HG03039 (cell line): ENCODE measurements at regions not wholly inside any gene's neighbourhood (a gene's known extent, or its start where the extent isn't known, plus 50 kb on each side); places are given as distances from the start of the nearest gene placed in this dataset.

Experiments used
- ATAC-seq: cut with Tn5 transposase; IDR thresholded peaks from one replicate; pipeline ENCODE4 v1.9.1; 2021; ENCODE audit warnings: mild to moderate bottlenecking, moderate library complexity; ENCODE audit not compliant: unreplicated experiment

DNA sequence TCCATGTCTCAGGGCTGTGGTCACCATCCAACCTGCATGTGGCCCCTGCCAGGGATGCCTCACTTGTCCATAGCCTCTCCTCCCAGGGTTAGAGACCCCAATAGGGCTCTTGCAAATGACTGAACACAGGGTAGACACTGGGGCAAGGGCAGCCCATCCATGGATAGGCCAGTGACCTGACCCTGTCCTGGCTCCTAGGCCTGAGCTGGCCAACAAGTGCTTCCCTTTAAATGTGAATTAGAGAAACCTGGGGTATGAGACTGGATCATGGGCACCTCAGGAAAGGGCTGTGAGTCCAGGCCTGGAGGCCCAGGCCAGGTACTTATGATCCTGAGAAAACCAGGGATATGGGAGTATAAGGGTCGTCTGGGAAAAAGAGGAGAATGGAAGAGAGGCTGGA, 64.5 kb downstream of the COPS8 start:
- ATAC-seq: no peak

DNA sequence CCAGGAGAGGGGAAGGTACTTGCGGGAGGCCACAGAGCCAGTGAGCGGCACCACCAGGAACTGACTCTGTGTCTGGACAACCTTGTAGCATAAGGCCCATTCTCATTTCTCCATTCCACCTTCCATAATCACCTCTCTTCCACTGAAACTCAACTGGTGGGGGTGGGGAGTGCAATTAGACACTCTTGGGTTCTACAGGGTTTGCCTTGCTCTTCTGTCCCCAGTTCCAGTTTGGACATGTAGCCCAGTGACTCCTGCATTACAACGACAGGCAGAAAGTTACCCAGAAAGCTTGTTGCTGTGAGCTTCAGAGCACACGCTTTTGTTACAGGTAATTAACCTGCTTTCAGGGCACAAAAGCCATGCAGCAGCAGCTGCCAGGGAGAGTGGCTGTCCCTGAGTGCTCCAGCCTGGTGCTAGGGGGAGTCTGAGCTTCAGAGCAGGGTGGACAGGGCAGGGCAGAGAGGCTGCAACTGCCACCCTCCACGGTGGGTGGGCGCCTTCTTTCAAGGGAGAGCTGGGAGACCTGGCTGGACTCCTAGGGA, 65.2 kb downstream of the COPS8 start:
- no peak for ATAC-seq

DNA sequence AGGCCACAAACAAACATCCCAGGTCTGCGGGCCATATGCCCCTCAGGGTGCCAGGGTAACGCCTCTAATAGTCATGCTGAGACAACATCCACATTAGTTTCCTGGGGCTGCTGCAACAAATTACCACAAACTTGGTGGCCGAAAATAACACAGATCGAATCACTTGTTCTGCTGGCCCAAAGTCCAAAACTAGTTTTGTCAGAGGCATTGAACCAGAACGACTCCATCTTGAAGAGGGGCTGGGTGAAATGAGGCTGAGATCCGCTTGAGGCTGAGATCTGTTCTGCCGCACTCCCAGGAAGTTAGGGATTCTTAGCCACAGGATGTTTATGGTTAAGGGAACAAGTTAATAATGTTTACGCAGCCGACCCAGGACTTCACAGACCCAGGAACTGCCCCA, 66.7 kb downstream of the COPS8 start:
- ATAC-seq: no peak

GRCh38 chr2:237153181-237153580, 67.5 kb downstream of the COPS8 start:
- no peak for ATAC-seq

DNA sequence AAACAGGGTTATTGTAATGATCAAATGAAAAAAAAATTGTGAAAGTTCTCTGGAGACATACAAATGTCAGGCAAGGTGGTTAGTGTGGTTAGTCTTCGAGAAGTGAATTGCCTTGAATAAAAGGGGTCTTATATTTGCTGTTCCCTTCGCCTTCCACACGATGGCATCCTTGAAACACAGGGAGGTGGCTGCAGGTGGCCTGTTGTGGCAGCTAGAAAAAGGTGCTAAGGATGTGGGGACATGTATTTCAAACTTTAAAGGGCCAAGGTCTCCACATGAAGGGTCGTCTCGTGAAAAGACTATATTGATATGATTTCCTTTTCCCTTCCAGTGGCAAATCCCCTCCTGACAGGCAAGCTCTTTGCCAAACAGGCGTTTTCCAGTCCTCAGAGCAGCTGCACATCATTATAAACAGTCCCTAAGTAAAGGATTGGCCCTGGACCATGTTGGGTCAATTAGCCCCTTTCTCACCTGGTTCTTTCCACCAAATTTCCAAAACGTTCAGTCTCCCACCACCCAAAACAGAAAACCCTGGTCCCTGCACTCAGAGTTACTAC, 68.5 kb downstream of the COPS8 start:
- no peak for ATAC-seq

- ATAC-seq: no peak
Observed at GRCh38 chr2:237154884-237155851, 69.5 kb downstream of the COPS8 start.

DNA sequence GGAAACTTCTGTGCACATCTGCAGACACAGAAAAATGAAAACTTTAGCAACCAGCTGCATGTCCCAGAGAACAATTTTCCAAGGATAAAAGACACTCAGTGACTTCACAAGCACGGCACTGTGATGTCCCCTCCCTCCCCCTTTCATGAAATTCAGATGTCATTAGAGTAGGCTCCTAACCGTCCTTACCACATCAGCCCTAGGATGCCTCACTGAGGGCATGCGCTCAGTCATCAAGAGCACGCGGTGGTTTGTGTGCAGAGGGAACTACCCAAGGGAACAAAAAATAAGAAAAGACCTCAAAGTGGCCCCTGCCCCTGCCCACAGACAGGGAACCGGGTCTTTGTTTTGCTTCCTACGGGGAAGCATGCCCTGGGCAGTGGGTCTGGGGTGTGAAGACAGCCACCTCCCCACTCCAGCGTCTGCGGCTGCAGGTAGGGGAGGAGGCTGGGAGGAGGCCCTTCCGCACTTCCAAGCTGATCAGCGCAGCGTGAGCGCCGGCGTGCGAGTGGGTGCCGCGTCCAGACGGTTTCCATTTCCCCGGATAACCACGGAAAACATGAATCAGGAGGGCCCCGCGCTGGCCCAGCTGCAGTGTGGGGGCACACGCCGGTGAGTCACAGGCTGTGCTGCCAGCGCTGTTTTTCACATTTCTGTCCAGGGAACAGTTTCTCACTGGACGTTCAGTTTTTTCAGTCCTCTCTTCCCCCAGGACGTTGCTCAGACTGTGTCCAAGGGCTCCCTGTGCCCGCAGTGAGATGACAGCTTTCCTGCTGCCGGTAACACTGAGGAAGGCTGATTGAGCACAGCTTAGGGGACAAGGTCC, 70.6 kb downstream of the COPS8 start:
- ATAC-seq: no peak

GRCh38 chr2:237156857-237157779, 71.4 kb downstream of the COPS8 start:
- no peak for ATAC-seq

- no peak for ATAC-seq
Observed at GRCh38 chr2:237157780-237158102, 72.1 kb downstream of the COPS8 start.

DNA sequence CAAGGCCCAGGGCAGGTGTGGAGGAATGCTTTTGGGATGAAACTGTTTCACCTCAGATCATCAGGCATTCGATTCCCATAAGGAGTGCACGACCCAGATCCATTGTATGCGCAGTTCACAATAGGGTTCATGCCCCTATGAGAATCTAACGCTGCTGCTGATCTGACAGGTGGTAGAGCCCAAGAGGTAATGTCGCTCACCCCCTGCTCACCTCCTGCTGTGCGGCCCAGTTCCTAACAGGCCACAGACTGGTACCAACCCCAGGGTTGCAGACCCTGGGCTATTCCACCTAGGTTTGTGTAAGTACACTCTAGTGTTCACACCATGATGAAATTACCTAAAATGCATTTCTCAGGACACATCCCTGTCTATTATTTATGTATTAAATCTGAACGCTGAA, 72.5 kb downstream of the COPS8 start:
- no peak for ATAC-seq

DNA sequence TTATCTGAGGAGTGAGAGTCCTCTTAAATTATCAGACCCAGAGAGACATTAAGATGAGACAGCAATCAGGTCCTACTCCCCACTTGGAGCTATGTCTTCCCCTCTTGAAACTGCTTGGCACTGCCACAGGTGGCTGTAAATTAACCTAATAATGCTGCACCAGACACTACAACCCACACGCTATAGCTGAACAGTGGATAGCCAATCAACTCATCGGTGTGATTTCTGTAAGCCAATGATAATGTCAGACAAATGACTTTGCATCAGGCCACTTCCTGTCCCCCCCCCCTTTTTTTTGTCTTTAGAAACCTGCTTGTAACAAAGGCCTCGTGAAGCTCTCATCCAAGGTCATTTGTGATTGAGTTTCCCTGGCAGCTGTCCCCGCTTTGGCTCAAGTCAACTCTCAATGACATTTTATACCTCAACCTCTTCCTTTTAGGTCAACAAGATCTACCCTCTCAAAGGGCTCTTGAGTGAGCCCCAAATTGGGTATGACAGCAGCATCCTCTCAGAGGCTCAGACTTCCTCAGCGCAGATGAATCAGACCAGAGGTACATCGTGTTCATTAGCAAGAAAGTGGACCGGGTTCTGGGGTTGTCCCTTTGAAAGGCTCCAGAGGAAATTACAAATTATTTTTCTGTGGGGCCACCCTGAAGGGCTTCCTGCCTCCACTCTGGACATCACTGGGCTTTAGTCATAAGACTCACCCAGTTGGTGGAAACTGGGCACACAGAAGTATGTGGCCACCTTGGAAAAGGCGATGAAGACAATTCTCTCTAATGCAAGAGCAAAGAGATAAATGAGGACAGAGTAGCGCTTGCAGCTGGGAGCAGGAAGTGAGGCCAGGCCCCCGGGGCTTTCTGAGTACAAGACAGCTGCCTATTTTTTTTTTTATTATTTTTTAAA, 73.6 kb downstream of the COPS8 start:
- ATAC-seq: no peak

DNA sequence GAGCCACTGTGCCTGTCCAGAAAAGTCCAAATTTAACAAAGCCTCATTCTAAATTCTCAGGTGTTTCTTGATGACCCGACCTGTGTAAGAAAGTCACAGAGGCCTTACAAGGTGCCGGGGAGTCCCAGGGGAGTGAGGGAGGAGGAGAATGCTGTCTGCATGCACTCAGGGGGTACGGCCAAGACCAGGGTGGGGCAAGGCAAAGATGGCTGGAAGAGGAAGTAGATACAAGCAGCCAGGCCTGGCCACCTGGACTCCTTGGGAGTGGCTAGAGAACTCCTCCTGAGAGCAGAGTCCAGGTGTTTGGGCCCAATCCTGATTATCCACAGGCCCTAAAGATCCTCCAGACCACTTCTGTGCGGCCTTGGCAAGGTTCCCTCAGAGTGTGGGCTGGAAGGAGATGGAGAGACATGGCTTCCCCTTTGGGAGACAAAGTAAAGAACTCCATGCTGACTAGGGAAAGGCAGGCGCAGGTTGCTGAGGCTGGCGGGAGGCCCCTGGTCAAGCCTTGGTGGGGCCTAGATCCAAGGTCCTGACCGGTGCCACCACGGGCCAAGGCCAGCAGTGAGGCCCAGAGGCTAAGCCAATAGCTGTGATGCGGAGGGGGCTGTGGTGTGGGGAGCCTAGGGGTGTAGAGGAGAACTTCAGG, 74.7 kb downstream of the COPS8 start:
- ATAC-seq: no peak

GRCh38 chr2:237161189-237161588, 75.5 kb downstream of the COPS8 start:
- no peak for ATAC-seq

GRCh38 chr2:237162959-237163358, 77.3 kb downstream of the COPS8 start:
- no peak for ATAC-seq

- no peak for ATAC-seq
Observed at GRCh38 chr2:237164474-237165042, 78.9 kb downstream of the COPS8 start.

DNA sequence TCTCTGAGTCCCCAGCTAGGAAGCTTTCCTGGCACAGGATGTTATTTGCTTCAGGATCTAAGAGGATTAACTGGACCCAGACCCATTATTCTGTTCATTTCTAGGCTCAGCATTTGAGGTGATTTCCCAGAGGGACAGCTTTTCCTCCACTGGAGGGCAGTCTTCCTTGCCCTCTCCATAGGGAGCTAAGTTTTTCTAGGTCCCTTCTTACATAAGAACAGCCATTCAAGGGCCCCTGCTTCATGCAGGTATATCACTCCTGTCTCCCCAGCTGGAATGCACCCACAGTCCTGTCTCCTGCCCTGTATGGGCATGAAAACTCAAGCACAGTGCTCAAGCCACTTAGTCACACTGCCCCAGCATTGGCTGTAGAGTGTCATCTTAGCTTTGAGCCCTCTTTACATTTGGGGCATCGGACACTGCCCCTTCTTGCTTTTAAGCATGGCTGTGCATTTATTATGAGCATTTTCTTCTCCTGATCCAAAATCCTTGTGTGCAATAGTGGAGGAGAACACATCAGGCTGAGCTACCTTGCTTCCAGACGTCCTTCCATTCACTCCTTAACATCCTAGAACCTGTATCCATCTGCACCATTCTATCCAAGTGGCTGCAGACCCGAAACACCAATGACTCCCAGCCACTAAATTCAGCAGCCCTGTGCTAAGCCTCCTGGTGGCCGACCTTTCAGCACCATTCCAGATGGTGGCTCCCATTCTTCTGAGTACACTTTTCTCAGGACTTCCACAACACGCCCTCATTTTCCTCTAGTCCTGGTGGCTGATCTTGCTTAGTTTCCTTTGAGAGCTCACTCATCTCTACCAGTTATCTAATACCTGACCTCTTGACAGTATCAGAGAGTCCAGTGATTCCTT, 80.0 kb downstream of the COPS8 start:
- ATAC-seq: no peak

DNA sequence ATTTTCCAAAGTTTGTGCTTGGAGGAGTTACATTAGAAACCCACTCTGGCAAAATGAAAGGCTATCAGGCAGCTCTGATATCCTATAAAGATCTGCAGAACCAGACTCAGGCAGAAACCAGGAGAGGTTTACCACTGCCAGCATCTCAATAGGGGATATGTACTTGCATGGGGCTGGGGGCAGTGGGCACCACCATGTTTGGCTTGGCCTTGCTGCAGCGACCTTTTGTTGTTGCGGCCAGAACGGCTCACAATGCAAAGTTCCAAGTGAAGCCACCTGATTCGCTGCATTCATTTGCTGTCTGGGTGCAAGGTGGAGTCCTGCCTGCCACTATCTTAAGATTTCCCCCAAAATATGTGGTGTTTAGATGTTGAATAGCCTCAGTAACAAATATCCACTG, 81.3 kb downstream of the COPS8 start:
- ATAC-seq: no peak

- no peak for ATAC-seq
Observed at GRCh38 chr2:237167934-237168333, 82.2 kb downstream of the COPS8 start.
